NCI-H2196 (cell line): ENCODE measurements at regions not wholly inside any gene's neighbourhood (a gene's known extent, or its start where the extent isn't known, plus 50 kb on each side); places are given as distances from the start of the nearest gene placed in this dataset.
"Not testable (repeated sequence)": the region's sequence is repeated elsewhere in the genome, so short reads cannot be mapped to it uniquely, and the experiment has no call there.

ENCODE experiments used
- DNase-seq: peaks from one replicate; lab custom pipeline; 2025; ENCODE audit not compliant: unreplicated experiment; lab: John Stamatoyannopoulos, UW

DNA sequence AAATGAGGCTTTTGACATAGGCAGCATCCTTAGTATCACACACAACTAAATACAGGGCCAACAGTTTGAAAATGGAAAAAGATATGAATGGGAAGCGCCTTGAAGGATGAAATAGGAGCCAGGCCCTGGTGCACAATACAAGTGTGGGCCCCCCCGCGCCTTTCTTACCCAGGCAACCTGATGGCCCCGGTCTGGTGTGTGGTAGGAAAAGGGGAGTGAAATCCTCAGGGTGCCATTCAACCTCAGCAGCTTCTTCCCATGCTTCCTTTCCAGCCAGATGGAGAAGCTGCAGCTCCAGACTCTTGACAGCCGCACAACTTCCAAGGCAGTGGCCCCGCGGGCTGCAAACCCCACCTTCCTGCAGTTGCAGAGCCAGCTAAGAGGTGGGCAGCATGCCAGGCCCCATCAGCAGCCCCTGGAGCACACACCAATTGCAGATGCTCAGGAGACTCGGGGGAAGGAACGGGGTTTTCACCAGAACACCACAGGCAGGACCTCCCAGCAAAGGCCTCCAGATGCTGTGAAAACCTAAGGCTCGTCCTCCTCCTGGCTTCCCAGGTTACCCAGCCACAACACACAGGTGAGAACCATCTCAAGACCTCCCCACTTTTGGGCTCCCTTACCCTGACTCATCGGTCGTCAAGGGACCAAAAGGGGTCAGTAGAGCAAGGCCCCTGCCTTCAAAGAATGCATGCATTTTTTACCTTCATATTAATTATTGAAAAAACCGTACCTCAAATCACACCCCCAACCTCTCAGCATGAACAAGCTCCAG, 101.6 kb downstream of the CPN2 start:
- DNase-seq, result no peak

DNA sequence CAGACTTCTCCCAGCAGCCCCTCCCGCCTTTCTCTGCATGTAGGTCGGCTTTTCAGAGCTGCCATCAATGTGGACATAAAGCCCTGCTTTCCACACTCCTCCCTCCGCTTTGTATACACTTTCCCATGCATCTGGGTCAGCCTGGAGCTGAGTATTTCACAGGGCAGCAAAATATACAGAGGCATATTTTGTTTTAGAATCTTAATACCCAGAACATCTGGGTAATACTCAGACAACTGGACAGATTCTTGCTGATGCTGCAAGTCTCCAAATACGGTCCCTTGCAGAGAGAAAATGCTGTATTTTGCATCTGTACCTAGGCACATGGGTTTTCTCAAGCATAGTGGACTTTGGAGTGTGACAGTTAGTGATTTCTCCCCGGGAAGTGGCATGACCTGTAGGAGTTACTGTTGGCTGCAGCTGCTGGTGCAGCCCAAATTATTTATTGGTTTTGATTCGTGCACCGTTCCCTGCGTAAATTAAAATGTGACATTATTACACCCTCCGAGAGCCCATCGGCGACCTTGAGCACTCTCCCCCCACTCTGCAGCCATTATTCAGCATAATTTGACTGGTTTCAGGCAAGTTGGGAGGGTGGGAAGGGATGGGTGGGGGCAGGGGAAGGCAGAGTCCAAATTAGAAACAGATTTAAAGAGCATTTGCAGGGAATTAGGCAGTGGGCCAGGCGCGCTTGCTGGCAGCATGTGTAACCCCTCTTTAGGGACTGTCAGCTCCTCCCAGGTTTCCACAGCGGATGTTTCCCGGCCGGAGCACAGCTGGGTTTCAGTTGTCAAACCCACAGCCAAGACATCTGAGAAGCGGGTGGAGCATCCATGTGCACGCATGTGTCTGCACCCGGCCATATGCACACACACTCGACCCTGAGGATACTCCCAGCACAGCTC, 100.8 kb downstream of the CPN2 start:
- DNase-seq, result no peak

DNA sequence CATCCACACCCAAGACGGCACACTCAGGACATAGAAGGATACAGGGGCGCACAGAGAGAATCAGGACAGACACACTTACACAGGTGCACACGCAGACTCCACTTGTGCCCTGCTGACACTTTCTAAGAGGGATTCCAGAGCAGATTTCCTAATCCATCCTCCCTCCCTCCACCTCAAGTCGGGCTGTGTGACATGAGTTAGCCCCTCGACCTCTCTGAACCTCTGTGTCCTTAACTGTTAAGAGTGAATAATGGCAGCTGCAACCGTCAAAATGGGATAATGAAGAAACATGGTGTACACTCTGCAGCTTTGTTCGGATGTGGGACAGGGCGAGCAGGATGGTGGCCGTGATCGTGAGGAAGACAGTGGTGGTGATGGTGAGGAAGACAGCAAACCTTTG, 100.1 kb downstream of the CPN2 start:
- DNase-seq, result no peak

DNA sequence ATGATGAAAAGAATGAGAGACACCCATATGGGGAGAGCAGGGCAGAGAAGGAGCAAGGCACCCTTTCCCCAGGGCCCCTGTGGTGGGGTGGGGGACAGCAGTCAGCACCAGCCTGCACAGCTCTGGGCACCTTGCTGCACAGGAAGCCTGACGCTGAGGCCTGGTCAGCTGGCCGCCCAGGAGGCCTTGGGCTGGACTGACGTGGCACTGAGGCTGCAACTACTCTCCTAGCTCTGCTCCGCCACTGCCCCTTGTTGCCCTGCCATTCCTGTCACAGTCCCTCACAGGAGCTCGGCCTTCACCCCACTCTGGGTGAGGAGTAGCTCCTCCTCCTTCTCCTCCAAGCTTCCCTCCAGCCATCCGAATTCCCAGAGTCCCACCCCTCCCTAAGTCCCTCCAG, 99.7 kb downstream of the CPN2 start:
- no peak for DNase-seq

DNA sequence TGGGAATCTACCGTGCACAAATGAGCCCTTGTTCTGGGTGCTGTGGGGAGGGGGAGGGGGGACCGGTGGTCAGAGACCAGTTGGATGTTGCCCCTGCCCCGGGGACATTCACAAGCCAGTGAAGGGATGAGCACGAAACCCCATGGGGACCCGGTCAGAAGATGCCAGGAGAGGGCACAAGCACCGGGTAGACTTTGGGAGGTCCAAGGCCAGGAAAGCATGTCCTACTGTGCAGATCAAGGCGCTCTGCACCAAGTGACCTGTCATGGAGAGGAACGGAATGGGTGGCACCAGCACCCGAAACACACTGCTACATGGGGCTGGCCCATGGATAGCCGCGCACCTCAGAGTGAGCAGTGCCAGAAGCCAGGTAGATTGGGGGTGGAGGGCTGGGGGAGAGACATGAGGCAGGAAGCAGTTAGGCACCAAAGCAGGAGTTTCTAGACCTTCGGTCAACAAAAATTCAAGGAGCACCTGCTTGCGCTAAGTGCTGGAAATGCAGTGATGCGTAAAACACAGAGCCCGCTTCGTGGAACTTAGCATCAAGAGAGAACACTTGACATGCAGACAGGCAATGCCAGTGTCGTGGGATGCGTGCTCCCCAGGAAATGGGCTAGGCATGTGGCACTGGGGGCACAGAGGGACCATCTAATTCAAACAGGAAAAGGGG, 99.1 kb downstream of the CPN2 start:
- DNase-seq, result no peak

DNA sequence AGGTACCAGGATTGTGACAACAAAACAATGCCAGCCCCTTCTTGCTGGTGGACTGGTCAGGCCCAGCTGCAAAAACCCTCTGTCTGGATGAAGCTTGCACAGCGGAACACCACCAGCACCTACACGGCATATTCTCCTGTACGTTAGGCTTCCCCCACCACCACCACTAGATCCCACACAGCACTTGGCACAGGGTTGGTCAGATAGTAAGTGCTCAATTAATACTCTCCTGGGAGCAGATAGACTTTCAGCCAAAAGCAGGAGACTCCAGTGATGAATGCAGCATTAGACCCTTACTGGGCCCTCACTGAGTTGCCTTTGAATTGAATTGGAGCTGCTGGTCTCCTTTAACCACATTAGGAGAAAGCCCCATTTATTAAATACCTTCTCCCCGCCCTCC, 97.9 kb downstream of the CPN2 start:
- no peak for DNase-seq

DNA sequence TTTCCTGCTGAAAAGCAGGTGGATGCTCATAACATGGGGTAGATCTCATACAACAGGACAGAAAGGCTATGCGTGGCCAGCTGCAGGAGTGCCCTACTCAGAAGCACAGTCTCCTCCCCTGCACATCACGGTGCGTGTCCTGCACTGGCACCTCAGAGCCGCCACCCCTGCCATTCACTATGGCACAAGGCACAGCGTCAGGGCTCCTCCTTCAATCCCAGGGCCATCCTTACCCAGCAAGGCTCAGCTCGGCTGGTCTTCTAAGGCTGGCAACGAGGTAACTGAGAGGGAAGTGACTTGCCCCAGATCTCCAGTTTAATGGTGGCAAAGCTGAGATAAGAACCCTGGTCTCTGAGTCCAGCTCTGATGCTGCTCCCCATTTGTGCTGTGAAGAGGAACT, 97.1 kb downstream of the CPN2 start:
- DNase-seq, result no peak

DNA sequence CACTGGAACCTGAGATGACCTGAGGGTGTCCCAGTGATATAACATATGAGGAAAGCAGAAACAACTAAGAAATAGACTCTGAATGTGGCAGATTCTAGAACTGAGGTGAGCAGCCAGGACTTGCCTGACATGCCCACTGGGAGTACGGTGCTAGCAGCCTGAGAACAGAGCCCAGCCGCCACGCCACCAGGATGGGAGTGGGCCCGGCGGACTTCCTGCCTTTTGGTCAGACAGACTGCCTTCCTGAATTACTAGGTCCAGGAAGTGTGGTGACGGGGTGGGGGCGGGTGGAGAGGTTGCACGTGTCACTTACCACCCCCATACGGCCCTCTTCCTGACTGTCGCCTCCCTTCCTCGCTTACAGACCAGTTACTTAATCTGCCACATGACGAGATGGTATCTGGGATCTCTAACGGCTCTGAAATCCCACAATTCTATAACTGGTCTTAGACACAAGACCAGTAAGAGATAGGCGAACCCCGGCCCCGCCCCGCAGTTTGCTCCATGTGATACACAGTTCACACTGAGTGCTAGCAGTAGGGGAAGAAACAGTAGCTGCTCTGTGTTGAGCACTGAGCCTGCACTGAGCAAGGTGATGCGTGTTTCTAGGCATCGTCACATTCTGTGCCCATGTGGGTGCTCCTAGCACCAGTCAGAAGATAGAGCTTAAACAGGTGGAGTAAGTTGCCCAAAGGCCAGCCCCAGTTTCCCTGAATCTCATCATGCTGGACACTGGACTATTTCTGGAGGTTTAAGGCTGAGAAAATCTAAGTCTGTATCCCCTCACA, 95.7 kb downstream of the CPN2 start:
- DNase-seq, result no peak

DNA sequence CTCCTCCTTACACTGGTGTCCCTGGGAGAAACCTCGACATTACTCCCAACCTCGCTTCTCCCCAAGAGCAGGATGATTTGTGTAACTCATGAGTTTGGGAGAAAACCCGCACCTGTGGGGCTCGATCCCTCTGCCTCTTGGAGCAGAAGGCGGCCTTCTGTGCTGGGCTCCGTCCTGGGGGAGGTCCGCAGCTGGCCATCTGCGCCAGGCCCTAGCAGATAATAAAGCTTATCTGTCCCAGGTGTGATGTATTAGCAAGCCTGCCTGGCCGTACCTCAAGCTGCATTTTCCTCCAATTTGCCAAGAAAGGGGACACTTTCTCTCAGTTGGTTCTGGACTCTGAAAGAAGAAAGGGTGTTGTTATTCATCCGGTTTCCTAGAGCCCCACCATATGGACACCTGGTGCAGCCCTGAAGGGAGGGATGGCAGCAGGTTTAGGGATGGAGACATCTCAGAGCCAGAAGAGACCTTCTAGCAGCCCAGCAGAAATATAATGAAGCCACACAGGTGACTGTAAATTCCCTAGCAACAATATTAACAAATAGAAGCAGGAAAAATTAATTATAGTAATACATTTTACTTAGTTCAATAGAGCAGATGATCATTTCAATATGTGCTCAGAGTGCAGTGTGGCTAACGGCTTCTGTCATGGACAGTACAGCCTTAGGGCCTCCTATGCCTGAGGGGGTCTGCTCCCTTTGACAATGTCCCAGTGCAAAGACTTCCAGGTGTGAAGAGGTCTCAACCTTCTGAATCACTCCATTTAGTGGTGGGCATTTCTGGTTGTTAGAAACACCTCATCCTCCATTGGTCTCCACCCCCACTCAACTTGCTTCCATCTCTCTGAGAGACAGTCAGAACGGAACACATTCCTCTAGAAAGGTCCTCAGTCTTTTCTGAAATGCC, 94.8 kb downstream of the CPN2 start:
- DNase-seq, result no peak

DNA sequence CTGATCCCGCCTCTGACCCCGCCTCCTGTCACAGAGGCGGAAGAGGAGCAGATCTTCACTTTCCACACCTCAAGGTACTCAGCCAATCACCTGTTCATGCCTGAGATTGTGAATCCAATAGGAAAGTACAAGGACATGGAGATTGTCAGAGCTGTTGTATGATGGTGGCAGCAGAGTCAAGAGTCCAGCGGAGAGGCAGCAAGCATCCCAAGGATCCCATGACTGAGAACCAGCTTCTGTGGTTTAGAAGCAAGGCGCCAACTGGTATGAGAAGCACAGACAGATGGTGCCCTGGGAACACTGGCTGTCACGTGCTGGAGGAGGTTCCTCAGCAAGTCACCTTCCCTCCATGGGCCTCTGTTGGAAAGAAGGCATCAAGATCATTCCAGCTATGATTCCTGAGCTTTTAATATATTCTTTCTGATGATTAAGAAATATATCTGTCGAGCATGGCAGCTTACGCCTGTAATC, 93.9 kb downstream of the CPN2 start:
- no peak for DNase-seq

DNA sequence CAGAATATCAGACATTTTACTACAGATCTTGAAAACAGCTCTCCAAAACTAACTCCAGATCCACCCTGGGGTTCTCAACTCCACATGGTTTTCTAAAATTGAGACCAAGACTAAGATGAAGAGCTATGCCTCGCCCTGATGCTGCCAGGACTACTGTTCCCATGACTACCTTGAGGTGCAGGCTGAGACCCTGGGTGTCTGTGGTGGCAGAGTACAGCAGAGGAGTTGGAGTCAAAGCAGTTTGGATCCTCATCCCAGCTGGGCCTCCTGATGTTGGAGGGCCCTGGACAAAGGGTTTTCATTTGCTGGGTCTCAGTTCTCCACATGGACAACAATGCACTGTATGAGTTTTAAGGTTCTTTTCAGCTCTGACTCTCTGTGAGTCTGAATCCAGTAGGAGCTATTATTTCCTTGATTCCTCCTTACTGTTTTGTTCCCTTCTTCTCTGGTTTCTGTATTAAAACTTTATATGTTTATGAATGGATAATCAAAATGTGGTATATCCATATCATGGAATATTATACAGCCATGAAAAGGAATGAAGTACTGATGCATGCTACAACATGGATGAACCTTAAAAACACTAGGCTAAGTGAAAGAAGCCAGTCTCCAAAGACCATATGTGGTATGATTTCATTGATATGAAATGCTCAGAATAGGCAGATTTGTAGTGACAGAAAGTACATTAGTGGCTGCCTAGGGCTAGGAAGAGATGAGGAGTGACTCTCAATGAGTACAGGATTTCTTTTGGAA, 93.0 kb downstream of the CPN2 start:
- DNase-seq, result no peak

DNA sequence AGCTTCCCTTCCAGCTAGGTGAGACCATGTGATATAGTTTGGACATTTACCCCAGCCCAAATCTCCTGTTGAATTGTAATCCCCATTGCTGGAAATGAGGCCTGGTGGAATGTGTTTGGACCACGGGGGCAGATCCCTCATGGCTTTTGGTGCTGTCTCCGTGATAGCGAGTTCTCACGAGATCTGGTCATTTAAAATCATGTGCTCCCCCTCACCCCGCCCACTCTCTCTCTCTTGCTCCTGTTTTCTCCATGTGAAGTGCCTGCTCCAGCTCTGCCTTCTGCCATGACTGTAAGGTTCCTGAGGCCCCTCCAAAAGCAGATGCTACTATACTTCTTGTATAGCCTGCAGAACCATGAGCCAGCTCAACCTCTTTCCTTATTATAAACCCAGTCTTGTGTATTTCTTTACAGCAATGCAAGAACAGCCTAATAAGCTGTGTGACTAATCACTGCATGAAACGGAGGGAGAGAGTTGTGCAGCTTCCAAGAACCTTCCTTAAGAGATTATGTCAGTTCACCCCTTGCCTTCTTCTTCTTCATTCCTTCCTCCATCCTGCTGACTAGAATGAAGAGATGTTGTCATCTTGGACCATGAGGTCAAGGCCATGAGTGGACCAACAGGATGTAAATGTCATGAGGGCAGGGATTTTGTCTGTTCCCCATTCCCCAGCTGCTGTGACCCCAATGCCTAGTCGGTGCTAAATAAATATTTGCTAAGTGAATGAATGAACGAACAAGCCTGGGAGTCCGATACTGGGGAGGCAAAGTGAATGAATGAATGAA, 91.0 kb downstream of the CPN2 start:
- no peak for DNase-seq

DNA sequence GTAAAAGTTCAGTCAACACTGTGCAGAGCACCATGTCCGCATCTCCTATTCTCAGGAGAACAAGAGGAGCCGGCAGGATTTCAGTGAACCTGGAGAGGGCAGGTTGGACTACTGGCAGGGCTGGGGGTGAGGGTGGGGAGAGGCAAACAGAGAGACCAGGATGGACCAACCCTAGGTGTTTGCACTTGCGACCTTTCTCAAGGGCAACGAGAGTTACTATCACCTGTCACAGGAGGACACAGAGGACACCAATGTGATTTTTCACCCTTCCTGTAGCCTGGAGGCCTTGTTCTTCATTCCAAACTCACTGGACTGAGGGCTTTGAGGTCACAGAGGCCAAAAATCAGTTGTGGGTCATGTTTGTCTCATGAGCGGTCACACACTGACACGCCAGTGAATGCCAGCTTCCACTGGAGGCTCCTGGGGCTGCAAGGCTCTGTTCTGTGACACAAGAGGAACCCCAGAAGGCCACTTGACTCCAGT, 89.5 kb downstream of the CPN2 start:
- DNase-seq, result no peak

DNA sequence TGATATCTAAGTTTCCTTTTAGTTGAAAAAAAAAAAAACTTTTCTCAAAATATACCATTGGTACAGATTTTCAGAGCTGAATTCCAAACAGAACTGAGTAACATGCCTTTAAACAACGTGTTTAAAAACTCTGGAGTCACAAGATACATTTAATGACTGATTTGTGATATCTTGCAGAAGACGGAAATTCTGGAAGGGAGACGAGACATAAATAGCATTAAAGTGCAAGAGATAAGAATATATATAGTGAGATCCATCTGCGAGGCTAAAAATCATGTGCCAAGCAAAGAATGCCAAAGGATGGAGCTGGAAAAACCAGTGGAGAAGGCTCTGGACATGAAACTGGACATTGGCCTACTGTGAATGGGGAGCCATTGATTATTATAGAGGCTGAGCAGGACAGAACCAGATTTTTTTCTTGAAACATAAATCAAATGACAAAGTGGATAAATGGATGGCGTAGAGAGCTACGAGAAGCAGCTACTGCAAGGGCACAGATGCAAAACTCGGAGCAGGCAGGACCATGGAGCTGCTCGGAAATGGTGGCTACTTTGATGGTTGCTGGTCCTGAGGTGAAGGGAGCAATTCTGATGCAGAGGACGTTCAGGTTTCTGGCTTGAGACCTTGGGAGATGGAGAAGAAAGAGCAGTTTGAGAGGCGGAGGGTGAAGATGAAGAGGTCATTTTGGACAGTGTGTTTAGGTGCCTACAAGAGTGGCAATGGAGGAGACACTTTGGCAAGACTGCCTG, 88.8 kb downstream of the CPN2 start:
- DNase-seq, result no peak

DNA sequence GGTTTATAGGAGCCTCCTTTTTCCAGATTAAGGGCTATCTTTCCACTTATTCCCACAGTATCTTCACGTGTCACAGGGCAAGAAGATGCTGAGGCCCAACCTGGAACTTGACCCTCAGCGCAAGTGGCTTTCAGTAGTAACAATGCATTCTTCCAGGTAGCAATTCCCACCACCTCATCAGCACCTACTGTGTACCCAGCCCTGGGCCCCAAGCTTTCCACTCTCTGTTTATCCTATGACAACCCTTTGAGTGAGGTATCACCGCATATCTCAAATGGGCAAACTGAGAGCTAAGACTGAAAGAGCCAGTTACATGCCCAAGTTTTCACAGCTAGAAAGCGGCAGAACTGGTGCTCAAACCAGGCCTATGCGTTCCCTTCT, 88.2 kb downstream of the CPN2 start:
- no peak for DNase-seq

DNA sequence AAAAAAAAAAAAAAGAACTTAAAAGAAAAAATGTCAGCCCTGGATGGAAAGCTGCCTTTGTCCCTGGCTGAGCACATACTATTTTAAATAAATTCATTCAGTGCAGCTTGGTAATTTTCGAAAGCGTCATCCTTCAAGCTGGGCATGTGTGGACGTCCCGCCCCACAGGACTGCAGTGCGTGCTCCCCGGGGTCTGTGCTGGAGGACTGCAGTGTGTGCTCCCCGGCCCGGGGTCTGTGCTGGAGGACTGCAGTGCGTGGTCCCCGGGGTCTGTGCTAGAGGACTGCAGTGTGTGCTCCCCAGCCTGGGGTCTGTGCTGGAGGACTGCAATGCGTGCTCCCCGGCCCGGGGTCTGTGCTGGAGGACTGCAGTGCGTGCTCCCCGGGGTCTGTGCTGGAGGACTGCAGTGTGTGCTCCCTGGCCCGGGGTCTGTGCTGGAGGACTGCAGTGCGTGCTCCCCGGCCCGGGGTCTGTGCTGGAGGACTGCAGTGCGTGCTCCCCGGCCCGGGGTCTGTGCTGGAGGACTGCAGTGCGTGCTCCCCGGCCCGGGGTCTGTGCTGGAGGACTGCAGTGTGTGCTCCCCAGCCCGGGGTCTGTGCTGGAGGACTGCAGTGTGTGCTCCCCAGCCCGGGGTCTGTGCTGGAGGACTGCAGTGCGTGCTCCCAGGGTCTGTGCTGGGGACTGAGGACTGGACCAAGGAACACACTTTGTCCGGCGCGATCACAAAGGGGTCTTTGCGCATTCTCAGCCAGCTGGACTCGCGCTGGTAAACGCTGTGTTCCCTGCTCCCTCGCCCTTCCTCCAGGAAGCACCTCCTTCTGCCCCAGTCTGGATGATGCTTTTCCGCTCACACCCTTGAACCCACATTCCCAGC, 86.3 kb downstream of the CPN2 start:
- not testable (repeated sequence) for DNase-seq

DNA sequence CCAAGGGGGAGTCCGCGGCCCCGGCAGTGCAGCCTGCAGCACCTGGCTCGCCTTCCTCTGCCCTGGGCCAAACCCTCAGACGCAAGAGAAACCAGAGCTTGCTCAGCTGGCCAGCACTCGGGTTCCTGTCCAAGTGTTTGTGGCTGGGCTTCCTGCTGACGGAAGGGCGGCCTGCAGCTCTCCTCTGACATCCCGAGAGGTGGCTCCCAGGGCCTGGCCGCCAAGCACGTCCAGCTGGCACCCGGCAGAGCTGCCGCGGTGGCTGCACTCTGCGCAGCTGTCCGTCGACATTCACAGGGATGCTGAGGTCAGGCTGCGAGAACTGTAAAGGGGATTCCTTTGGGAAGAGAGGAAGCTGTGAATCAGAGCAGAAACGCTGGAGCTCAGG, 85.6 kb downstream of the CPN2 start:
- peak; percentile 97 for DNase-seq
